ENCODE measurements at regions not wholly inside any gene's neighbourhood (a gene's known extent, or its start where the extent isn't known, plus 50 kb on each side); places are given as distances from the start of the nearest gene placed in this dataset.
"Not testable (repeated sequence)": the region's sequence is repeated elsewhere in the genome, so short reads cannot be mapped to it uniquely, and the experiment has no call there.

DNA sequence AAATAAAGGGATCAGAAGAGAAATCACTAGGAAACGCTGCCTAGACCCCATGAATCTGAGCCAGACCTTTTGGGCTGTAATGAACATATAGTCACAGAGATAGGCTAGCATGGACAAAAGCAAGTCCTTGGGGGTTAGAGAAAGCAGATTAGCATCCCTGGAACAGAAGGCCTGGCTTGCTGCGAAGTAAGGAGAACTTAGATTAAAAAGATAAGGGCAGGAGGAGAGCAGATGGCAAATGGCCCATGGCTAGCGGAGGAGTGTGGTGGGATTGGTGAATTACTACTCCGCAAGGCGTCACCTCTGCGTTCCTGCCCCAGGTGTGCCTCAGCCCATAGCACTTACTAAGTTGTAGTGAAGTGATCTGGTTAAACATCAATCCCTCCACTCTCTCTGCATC is 92.3 kb upstream of the ZNF438 start:
- DNase-seq (ENCODE audit: extremely low read depth, low read depth, low spot score): no peak

DNA sequence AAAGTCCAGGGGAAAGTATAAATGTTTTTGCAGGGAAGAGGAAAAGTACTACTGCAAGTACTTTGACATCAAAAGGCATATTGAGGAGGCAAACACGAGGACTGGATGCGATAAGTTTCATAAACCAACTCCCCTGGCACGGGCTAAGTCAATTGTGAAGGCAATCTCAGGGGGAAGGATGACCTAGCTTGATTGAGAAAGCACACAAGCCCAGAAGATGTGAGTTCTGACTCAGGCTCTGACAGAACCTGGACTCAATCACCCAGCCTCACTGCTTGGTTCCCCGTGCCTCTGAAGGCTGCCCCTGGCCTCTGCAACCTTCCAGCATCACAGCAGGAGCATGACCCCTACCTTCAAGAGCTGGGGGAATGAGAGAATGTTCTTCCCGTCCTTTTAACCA is 93.2 kb upstream of the ZNF438 start:
- DNase-seq (ENCODE audit: extremely low read depth, low read depth, low spot score): no peak

DNA sequence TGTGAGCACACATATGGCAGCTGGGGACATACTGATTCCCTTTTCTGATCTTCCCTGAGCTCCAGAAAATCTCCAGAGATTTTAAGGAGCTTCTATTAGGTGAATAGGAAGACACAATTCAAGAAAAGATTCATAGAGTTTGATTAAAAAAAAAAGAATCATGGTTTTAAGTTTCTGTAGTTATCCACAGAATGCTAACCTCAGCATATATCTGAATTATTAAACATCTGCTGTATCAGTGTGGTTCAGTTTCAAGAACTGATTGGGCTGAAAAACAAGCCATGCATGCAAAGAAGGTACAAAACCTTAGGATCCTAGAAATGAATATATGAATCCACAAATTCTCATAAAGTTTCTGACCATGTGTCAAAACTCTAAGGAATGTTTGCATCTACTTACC is 94.1 kb upstream of the ZNF438 start:
- no peak for DNase-seq (ENCODE audit: extremely low read depth, low read depth, low spot score)

DNA sequence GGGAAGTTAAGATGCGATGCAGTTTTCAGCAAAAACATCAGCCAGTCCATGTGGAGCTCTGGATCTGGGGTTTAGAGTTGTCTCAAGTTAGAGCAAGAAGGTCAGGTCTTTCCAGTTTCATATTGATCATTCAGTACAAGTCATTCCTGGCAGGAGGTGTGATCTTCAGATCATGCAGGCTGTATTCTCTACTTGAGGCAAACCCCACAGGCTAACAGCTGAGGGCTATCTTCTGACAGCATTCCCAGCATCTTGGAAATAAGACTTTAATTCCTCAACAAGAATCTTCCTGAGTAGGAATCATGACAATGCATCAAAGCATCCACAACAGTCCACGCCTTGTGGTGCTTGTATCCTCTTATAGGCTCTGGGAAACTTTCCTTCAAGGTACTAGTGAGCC is 94.9 kb upstream of the ZNF438 start:
- no peak for DNase-seq (ENCODE audit: extremely low read depth, low read depth, low spot score)

DNA sequence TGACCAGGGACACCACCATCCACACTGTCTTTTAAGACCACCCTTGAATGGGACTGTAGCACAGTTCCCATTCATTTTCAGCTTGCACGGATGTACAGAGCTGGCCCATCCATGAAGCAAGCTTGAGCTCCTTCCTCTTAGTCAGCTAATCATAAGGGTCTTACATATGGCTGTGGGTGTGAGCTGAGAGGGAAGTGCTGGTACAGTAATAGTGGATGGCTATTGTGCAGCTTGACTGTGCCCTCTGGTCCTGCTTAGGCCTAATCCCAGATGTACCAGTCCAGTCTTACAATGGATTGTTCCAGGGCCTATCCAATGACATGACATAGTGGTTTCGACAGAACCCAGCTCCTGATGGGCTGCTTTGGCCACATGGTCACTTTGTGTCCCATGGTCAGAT is 96.9 kb upstream of the ZNF438 start:
- DNase-seq (ENCODE audit: extremely low read depth, low read depth, low spot score): no peak

DNA sequence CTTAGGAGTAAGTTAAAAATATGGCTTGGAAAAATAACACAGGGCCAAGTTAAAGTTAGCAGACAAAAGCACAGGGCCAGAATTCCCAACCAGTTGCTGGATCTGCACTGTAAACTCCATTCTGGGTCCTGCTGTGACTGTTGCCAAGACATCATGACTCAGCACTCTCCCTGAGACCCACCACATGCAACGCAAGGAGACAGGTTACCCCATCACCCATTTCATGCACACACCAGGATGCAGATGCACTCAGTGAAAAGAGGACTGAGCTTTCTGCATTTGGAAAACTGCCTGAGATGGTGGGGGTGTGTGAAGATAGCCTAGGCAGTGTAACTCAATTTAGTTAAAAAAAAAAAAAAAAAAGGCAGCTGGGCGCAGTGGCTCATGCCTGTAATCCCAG is 97.6 kb upstream of the ZNF438 start:
- DNase-seq (ENCODE audit: extremely low read depth, low read depth, low spot score): no peak

DNA sequence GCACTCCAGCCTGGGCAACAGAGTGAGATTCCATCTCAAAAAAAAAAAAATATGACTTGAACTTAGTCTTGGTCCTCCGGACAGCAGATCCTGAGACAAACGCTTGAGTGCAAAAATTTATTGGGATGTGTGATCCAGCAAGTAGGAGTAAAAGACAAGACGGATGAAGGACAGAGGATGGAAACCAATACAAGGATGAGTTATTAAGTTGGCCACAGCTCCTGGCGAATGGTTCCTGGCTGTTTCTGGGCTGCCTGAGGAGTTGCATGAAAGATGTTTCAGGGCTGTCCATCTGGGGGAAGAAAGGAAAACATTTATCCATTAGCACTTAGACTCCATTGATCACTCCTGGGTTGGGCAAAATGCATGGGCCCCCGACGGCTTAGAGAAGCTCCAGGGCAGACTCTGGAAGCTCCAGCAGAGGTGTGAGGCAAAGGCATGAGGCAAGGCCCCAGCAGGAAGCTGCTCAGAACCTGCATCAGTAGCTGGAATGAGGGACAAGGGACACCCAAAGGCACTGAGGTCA is 98.3 kb upstream of the ZNF438 start:
- DNase-seq (ENCODE audit: extremely low read depth, low read depth, low spot score): no peak

DNA sequence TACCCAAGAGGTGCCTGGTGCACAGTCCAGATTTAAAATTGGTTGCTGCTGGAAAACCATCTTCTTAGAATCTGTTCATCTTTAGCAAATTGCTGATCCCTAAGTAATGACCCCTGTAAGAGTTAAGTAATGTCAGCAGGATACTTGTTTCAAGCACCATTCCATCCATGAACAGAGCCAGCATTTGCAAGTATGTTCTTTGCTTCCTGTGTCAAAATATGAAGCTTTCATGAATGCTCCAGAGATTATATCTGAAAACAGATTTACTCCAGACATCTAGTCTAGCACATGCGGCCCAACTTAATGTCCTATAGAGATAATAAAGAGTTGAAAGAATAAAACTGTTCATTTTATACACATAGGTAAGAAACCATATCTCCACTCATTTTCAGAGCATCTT is 98.7 kb upstream of the ZNF438 start:
- no peak for DNase-seq (ENCODE audit: extremely low read depth, low read depth, low spot score)

DNA sequence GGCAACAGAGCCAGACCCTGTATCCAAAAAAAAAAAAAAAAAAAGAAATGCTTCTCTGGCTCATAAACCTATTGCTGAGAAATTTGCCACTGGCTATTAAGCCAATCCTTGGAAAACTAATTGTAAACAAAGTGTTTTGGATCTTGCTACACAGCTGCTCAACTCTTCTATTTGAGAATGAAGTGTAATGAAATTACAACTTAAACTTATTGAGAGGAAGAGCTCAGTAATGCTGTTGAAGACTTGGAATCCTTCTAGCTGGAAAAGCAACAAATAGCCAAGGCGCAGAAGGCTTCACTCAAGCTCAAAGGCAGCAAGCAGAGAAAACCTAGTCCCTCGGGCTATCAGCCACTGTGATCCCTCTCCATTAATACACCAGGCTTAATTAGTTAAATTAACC is 99.6 kb upstream of the ZNF438 start:
- DNase-seq (ENCODE audit: extremely low read depth, low read depth, low spot score): no peak

DNA sequence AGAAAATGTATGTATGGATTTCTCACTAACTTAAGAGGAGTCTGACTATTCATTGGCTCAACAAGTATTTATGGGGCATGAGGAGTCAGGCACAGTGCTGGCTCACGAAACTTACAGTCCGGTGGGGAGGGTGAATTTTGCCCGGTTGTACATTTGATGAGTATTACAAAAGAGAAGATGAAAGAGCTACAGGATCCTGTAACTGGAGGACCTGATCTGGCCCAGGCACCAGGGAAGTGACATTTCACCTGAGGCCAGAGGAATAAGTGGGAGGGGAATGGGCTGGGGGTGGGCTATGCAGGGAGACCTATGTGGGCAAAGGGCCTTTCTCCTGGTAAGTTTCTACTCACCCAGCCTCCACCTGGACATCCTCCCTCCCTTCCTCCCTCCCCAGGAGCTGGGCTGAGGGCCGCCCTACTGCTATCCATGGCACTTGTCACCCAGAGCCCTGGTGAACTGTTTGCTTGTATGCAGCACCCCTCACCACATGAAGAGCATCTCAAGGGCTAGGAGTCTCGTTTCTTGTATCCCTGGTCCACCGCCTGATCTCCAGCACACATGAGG is 101.1 kb upstream of the ZNF438 start:
- DNase-seq (ENCODE audit: extremely low read depth, low read depth, low spot score): no peak

DNA sequence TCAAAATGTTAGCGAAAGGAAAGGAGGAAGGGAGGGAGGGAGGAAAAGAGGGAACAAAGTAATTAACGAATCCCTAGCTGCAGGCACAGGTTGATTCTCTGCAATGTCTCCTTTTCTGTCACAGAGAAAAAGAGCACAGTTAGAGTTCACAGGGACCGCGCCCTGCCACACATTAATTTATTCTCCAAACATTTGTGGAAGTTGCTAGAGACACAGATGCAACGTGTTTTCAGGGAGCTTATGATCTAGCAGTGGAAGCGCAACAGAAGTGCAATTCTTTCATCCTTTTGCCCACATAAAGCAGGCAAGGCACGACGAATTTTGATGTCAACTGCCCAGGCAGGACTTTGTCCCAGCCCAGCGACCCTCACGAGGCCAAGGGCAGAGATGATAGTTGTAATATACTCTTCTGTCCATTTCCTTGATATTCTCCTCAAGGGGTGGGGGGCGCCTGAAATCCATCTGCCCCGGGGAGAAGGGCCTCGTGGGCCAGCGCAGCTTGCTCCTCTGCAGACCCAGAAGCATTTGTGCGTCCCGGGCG is 101.7 kb upstream of the ZNF438 start:
- DNase-seq (ENCODE audit: extremely low read depth, low read depth, low spot score): no peak

DNA sequence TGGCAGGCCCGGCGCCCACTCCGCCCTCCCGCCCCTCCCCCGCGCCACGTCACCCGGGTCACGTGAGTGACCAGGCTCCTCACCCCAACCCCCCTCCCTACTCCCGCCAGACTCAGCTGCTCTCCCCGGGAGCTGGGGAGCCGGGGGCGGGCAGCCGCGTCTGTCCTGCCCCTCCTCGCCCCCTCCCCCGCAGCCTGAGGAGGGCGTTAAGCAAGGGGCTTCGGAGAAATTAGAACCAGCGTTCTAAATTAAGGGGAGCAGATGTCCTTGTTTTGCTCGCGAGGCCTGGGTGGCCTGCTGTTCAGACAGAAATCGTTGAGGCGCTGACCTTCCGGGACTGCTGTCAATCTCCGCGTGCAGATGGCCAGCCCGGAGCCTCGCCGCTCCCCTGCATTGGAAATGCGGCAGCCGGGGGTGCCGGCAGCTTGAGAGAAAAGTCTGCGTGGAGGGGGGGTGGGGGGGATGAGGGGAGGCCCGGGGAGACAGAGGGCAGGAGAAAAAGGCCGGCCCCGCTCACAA is 102.2 kb upstream of the ZNF438 start:
- no peak for DNase-seq (ENCODE audit: extremely low read depth, low read depth, low spot score)

DNA sequence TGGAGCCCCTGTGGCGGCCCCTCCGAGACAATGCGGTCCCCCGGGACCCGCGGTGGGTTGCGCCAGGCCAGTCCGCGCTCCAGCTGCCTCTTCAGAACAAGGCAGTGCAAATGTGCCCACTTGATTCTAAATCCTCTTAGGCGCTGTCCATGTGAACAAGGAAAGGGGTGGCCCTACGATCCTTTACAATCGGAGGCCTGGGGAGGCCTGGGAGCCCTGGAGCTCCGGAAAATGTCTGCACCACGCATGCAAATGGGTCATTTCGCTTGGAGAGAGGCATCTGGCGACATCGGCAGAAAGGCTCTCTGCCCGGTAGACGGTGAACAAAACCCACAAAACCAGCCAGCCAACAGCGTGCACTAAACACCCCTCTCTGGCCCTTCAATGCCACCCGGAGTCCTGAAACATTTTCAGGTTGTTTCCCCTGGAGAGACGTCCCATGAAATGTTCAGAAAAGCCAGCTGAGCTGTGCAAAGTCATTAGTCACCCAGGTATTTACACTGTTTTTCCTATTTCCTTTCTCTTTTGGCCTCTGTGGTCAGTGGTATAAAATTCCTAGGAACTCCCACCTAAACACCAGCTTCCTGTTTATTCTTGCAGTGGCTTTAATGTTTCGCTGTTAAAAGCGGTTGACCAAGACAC is 102.8 kb upstream of the ZNF438 start:
- DNase-seq (ENCODE audit: extremely low read depth, low read depth, low spot score): no peak

DNA sequence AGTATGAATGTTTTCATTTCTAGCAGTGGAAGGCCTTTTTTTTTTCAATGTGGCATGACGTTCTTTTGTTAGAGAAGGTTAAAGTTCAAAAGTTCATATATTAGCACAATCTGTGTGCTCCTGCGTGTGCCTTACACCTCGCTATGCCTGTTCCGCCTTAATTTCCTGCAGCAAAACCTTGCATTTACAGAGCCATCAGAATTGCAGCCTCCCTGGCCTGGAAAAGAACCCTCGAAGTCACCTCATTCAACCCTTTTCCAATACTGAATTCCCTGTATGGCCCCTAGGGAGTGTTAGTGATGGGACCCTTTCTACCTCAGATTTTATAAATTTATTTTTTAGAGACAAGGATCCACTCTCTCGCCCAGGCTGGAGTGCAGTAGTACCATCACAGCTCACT is 103.5 kb upstream of the ZNF438 start:
- DNase-seq (ENCODE audit: extremely low read depth, low read depth, low spot score): no peak

DNA sequence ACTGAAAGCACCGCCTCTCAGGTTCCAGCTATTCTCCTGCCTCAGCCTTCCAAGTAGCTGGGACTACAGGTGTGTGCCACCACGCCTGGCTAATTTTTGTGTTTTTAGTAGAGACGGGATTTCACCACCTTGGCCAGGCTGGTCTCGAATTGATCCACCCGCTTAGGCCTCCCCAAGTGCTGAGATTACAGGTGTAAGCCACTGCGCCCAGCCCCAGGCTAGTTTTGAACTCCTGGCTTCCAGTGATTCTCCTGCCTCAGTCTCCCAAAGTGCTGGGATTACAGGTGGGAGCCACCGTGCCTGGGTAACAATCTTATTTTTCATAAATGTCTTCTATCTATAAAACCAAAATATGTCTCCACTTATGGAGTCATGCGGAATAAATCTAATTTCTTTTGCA is 104.1 kb upstream of the ZNF438 start:
- not testable (repeated sequence) for DNase-seq (ENCODE audit: extremely low read depth, low read depth, low spot score)

DNA sequence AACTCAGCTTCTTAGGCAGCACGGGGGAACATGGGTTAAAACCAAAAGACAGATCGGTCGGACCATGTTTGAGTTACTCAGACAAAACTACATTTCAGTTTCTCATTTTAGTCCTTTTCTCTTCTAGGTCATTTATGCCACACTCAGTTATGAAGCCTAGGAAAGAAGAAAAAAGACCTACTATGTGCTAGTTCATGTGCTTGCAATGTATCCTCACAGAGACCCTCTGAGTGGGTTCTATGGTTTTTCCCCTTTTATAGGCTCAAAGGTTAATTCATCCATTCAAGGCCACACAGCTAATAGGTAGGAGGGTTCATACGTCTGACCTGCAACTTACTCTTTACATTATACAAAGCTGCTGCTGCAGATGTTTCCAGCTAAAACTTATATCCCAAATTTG is 104.7 kb upstream of the ZNF438 start:
- no peak for DNase-seq (ENCODE audit: extremely low read depth, low read depth, low spot score)

DNA sequence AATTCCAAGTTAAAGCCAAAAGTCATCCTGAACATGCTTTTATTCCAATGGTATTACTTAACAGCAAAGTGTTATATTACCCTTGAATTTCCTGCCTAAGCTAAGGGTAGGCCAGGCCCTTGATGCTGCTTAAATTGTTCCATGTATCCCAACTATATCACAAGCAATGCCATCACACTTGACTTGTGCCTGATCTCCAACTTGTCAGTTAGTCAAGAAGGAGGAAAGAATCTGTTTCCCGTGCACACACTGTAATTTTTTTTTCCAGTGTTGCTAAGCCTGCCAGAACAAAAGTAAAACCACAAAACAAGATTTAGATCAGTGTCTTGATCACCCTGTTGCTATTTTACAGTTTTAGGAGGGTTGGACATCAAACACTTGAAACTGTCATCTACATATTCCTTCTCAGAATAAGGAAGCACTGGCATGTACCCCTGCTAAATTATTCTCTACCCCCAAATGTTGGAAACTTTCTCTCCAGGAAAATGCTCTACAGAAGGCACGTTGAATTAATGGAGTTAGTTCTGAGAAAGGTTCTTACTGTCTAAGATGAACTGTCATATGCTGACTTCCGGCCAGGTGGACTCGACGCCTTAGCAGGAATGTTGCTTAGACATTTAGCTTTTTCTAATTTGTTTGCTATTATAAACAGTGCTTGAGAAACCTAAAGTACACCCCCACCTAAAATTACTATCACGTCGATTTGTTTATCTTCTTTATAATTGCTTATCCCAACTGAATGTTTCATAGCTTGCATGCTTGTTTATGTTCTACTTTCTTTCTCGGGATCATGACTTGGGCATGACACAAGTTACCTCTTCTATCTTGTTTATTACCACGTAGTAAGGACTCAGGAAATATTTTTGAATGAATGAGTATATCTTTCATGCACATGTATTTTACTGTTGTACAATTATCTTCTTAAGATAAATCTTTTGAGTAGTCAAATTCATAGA is 105.5 kb upstream of the ZNF438 start:
- no peak for DNase-seq (ENCODE audit: extremely low read depth, low read depth, low spot score)

DNA sequence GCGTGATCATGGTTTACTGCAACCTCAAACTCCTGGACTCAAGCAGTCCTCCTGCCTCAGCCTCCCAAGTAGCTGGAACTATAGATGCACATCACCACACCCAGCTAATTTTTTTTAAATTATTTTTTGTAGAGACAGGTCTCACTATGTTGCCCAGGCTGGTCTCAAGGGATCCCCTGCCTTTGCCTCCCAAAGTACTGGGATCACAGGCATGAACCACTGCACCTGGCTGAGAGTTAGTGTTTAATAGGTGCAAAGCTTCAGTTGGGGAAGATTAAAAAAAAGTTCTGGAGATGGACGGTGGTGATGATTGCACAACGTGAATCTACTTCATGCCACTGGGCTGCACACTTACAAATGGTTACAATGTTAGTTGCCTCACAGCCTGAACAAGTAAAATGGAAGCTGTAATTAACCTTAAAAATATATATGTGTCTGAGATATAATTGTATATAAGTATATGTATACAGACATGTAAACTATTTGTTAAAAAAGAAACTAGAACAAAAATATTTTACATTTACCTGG is 106.4 kb upstream of the ZNF438 start:
- no peak for DNase-seq (ENCODE audit: extremely low read depth, low read depth, low spot score)

DNA sequence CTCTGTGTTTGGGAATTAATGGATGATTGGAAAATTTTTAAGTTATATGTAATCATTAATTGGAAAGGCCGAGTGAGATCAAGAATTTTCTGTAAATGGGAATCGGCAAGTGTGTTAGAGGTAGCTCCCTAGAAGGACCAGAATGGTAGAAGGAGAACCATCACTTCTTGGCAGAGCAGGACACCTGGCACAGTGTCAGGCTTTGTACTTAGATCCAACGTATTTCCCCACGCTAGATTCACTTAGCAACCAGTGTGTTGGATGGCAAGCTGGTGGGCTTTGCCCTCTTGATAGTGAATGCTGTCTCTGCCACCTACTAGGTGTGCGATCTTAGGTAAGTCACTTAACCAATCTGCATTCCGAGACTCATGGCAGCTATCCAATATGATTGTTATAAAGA is 107.8 kb upstream of the ZNF438 start:
- no peak for DNase-seq (ENCODE audit: extremely low read depth, low read depth, low spot score)

DNA sequence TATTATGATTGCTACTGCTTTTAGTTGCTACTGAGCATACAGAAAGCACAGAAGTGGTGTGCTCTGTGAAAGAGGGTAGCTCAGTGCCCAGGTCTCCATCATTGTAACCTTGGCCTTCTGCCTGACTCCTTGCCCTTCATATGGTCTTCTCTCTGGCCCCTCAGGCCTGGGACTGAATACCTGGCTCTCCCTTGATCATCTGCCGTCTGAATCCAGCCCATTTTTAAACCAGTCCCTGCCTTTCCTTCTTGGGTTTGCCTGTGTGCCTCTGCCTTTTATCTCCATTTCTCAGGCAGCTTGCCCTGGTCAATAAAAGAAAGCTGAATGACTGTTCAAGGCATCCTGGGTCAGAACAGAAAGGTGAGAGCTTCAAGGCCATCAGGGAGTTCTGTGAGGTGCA is 109.1 kb upstream of the ZNF438 start:
- DNase-seq (ENCODE audit: extremely low read depth, low read depth, low spot score): no peak

DNA sequence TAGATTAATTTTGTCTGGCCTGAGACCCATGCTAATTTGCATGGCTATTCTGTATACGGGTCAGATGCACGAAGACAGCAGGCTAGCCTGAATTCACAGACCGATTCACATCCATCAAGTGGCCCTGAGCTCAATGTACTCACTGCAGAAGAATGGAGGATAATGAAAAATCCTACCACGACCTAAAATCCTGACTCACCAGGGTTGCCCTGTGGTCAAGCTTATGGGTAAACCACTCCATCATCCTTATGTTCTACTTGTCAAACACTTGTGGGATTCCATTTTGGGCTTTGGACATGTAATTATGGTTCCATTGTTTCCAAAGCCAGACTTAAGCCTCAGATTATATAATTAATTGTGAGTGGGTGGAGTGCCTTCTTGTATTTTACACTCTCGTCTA is 110.4 kb upstream of the ZNF438 start:
- no peak for DNase-seq (ENCODE audit: extremely low read depth, low read depth, low spot score)
